GM21723 (cell line): ENCODE measurements at regions not wholly inside any gene's neighbourhood (a gene's known extent, or its start where the extent isn't known, plus 50 kb on each side); places are given as distances from the start of the nearest gene placed in this dataset.
"Not testable (repeated sequence)": the region's sequence is repeated elsewhere in the genome, so short reads cannot be mapped to it uniquely, and the experiment has no call there.

Source experiments
- ATAC-seq: cut with Tn5 transposase; IDR thresholded peaks from one replicate; pipeline ENCODE4 v1.9.1; 2021; ENCODE audit warnings: mild to moderate bottlenecking, moderate library complexity; ENCODE audit not compliant: unreplicated experiment

DNA sequence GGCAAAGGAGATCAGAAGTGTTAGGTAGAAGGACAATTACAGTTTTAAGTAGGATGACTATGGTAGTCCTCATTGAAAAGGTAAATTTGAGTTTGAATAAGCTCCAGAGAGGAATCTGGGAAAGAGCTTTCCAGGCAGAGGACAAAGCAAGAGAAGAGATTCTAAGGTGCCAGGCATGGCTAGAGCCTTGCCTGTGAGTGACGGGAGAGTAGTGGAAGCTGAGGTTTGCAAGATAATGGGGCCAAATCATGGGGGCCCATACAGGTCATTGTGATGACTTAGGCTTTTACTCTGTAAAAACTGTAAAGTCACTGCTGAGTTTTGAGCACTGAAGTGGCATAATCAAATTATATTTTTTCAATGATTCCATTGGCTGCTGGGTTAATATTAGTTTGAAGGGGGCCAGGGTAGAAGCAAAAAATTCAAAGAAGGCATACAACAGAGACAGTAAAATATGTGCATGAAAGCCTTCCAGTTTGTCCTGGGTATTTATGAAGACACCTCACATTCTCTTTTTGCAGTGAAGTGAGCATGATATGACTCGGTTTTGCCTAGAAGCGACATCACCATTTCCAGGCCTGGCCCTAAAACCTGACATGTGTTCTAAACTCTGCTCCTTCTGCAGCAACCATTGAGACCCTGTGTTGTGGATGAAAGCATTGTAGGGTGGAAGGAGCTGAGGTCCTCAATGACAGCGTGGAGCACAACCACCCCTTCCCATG lies 279.8 kb upstream of the TNC start:
- no peak for ATAC-seq

DNA sequence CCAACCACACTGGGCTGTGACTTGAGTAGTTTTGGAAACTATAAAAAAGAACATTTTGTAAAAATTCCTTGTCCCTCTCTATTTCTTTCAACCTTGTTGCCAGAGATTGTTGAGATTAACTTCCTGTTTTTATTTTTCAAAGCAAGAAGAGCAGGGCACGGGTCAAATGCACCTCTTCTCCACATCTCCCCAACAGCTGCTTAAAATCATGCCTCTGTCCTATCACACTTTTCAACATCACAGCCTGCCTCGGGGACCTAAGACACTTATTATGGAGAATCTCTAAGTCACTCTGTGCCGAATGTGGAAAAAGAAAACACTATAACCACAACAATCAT lies 280.3 kb upstream of the TNC start:
- ATAC-seq: no peak

DNA sequence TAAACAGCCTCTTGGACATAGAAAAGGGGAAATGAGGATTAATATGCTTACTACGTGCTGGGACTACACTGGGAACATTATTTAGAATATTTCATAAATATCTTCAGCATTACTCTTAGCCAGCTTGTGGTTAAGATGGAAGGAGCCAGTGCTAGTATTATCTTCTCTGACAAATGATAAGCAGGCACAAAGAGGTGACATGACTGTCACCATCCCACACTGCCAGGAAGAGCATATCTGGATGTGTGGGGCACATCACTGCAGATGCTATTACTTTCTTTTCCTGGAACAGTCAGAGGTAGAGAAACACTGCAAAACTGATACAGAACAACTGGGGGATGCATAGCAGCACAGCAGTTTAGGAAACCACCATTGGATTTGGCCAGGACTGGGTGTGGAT lies 281.0 kb upstream of the TNC start:
- ATAC-seq: no peak

DNA sequence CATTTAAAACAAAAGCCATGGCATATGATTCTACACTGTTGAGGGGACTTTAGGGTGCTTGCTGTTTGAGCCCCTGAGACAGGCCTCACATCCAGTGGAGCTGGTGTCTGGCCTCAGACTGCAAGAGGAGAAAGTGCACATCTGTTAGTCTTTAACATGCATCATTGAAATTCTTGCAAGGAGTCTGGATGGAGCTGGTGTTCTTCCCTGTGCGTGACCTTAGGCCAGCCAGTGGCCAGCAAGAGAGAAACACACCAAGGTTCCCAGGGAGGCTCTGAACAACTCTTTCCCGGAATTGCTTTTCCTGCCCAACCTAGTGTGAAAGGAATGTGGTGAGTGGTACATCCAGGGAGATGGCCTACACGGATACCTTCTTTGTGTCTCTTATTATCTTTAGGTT lies 282.8 kb upstream of the TNC start:
- ATAC-seq: no peak

DNA sequence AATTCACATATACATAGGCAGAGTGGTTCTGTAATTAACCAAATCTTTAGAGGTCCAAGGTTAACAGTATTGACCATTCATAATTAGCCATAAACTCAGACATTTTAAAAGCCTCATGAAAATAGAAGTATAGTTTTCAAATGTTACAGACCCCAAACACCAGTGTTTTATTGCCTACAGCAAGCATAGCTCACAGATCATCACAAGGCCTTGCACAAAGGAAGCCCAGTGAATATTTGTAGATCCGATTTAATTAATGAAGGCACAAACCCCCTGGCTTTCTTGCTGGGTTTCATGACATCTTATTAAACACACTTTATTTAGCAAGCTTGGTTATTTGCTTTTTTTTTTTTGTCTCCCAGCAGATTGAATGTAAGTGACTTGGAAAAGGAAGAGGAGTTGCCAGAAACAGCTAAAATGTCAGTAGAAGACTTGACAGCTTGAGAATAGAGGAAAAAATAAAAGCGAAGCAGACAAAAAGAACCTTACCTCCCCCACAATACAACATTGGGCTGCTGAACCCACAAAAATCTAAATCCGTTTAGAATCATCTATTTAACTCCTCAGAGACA lies 283.9 kb upstream of the TNC start:
- ATAC-seq: no peak

DNA sequence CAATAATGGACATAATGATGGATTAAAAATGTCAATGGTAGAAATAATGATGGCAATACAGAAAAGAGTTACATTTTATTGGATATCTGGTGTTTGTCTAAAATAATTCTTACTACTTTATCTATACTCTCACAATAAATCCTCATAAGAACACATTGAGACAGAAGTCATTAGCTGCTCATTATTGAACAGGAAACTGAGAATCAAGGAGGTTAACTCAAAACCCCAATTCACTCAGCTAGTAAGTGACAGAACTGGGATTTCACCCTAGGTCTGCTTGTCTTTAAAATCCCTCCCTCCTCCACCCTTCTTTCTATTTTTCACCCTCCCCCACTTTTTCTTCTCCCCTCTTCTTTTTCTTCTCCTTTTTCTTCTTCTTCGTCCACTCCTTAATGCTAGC lies 285.8 kb upstream of the TNC start:
- no peak for ATAC-seq

DNA sequence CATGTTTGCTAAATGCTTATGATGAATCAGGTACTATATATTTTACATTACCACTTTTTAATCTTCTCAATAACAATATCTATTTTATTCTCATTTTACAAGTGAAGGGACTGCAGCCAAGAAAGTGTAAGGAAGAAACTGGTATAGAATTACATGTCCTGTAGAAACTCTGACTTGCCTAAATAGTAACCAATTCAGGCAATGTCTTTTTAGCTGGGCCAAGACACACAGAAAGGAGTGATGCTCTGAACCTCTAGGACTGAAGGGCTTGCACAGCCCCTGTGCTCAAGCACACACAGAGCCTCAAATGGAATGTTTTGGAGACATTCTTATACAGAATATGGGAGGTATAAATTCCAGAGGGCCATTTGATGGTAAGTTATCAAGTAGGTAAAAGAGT lies 286.4 kb upstream of the TNC start:
- ATAC-seq: no peak

DNA sequence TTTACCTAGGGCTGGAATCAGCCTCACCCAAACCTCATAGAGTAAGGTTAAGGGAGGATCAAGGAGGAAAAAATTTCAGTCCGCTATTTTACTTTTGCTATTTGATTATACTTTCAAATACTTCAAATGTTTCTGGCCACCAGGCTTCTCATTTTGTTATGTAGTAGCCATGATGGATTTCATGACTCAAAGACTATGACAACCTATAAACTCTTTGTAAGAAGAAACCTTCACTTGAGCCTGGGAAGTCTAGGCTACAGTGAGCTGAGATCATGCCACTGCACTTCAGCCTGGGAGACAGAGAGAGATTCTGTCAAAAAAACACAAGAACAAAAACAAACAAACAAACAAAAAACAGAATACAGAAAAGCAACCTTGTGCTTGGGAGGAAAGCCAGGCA lies 293.6 kb upstream of the TNC start:
- ATAC-seq: no peak

DNA sequence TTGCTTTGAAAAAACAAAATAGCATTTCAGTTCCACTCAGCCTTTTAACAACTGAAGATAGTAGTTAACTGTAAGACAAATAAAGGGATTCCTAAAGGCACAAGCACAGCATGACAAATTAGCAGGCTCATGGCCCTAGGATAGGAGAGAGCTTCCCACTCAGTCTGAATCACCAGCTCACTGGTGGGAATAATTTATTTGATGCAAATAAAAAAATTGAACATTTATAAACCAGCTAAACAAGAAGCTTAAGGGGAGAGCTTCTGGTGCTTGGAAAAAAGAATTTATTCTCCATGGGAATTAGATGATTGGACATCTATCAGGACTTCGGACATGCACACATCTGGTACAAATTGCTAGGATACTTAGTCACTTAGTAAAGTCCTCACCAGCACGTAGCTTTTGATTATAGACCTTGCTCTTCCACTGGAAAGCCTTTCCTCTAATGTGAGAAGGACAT lies 294.1 kb upstream of the TNC start:
- no peak for ATAC-seq

DNA sequence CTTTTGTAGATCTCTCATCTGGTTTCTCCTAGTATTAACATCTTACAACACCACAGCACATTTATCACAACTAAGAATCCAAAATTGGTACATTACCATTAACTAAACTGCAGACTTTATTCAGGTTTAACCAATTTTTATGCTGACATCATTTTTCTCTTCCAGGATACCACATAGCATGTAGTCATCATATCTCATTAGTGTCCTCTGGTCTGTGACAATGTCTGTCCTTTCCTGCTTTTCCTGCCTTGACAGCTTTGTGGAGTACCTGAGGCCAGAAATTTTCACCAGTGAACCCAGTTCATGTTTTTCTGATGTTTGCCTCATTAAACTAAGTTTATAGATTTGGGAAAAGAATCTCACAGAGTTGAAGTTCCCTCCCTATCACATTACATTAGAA lies 294.7 kb upstream of the TNC start:
- no peak for ATAC-seq

DNA sequence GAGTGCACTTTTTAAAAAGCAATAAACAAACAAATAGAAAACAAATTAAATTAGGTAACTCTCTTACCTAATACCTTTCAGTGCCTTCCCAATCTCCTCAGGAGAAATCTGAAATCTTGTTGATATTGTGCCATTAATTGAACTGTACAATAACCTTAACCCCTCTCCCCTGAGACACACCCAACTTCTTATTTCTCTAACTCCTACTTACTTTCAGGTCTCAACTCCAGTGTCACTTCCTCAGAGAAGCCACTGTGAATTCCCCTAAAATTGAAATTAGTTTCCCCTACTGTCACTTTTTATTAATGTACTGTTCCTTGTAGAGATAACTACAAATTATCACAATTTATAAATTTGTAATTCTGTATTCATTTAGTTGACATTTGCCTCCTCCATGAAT lies 295.3 kb upstream of the TNC start:
- peak; percentile 57 for ATAC-seq

DNA sequence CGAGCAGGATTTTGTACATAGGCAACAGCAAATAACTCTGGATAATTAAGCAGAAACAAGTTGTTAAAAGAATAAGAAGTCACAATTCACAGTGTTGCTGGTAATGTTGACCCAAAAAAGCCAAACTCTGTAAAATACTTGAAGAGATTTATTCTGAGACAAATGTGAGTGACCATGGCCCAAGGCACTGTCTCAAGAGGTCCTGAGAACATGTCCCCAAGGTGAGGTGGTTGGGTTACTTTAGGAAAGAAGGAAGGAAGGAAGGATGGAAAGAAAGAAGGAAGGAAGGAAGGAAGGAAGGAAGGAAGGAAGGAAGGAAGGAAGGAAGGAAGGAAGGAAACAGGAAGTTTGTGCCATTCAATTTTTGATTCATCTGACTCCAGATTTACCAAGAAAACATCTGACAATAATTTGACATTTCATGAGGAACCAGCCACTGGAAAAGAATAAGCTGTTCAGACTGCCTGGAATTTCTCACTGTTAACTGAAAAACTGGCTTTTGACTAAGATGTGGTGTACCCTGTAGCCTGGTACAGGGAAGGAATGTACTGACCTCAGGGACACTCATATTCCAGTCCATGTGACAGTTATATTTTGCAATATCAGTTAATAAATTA lies 295.9 kb upstream of the TNC start:
- no peak for ATAC-seq

DNA sequence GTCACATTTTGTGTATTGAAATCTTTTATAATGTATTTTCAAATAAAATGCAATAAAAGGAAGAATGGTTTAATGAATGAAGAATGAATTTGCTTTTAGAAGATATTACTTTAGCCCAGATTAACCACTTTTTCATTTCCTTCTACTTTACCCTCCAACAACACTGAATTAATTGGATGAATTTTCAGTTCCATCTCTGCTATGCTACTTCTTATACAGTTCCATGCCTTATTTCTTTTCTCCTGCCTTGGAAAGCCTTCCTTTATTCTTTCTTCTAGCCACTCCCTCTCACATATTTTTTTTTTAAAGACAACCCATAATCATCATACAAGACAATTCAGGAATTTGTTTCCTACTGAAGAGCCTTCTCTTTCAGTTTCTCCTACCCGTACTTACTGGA lies 296.6 kb upstream of the TNC start:
- no peak for ATAC-seq

DNA sequence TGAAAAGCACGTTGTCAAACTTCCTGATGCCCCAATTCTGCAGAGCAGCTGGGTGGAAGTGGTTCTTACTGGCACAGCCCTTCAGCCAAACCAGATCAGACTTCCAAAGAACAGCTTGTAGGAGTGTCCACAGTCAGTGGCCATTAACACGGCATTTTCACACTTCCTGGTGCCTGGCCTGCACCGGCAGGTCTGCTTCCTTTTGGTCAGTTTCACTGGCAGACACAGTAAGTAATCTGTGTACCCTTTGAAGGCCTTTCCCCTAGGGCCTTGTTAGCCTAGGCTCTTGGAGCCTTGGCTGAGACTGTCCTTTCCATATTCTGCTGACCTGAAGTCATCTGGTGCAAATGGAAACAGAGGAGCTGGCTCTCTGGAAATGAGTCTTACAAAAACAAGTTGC lies 297.5 kb upstream of the TNC start:
- ATAC-seq: no peak

DNA sequence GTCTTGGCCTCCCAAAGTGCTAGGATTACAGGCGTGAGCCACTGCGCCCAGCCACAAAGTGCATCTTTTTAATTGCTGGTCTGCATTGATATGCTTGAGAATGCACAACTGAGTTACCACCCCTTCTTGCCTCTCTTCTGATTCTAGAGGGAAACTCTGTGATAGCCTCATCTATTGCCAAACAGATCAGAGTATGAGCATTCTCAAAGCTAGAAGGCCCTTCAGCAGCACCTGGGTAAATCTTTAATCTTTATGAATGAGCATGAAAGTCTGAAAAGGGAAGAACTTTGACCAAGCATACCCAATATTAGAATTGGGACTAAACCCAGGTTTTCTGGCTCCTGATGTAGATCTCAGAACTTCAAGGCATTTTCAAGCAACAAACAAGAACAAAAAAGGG lies 298.3 kb upstream of the TNC start:
- ATAC-seq: no peak

DNA sequence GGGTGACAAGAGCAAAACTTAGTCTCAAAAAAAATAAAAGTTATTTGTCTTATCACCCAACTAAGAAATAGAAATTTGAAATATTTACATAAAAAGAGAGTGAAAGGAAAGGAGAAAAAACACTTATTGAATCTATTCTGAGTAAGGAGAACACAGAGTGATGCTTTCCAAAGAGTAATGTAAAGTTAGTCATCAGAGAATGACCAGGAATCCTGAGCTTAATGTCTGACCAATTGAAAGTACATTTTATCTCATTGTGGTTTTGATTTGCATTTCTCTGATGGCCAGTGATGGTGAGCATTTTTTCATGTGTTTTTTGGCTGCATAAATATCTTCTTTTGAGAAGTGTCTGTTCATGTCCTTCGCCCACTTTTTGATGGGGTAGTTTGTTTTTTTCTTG lies 300.2 kb upstream of the TNC start:
- not testable (repeated sequence) for ATAC-seq

DNA sequence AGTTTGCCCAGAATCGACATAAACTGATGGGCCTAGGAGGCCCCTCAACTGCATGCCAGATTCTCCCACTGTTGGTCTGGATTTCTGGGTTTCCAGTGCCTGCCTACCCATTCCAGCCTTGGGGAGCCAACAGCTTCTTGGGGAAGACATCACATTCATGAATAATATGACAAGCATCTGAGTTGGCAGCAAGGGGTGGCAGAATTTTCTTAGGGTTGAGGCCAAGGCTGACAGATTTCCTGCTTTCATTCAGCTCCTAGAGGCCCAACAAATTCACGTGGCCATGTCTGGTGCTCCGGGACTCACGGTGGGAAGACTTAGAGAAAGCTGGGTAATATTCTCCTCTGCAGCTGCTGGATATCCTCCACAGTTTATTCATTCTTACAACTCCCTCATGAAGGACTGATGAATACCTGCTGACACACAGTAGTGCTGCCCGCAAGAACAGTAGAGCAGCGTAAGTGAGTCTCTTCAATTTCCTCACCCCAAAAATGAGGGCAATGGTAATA lies 305.0 kb upstream of the TNC start:
- no peak for ATAC-seq

DNA sequence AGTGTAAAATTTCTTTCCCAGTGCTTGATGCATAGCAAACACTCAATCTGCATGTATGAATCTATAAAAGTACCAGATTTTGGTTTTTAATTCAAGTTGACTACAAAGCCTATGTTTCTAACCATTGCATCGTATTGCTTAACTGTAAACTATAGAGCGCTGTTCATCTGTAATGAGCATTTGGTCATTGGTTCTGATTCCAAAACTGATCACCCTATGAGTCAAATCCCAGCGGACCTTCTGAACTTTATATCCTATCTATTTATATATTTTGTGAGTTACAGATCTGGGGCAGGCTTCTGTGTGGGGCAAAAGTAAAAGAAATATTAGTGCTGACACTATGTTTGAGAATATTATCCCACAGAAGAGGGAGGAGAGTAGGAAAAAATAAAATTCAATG lies 305.7 kb upstream of the TNC start:
- ATAC-seq: no peak

DNA sequence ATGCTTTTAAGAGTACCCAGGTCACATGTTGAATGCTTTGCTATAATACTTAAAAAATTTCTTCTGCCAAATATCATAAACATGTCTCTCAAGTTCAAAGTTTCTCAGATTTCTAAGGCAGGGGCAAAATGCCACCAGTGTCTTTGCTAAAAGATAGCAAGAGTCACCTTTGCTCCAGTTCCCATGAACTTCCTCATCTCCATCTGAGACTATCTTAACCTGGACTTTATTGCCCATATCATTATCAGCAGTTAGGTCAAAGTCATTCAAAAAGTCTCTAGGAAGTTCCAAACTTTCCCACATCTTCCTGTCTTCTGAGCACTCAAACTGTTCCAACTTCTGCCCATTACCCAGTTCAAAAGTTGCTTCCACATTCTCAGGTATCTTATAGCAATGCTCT lies 307.6 kb upstream of the TNC start:
- ATAC-seq: no peak

DNA sequence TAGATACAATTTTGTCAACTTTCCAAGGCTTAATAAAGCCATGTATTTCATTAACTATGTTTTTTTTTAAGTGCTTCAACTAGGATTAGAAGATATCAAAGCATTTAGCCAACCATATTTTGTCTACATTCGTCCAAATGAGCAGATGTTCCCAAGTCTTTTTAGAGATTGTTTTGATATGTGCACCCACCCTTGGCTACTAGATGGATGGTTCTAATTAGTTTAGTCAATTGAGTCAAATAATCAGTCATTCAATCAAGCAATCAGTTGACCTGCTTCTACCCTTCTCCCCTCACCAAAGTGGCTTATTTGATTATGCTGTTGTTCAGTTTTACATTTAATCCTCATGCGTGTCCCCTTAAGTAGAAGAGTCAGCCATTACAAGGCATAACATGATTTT lies 319.5 kb upstream of the TNC start:
- ATAC-seq: no peak

DNA sequence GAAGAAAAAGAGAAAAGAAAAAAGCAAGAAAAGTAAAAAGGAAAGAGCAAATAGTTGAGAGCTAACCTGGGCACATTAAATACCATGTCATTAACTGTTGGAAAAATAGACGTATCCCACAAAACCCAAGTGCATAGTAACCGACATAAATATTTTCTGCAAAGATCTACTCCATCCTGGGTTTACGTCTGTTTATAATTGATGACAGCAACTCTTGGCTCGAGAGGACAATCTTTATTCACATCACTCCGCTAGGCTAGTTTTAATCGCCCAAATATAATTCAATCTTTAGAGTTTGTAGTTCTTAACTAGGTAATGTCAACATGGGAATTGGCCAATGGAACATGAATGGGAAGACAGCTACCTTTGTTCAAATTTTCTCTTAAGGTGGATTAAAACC lies 321.7 kb upstream of the TNC start:
- ATAC-seq: no peak

DNA sequence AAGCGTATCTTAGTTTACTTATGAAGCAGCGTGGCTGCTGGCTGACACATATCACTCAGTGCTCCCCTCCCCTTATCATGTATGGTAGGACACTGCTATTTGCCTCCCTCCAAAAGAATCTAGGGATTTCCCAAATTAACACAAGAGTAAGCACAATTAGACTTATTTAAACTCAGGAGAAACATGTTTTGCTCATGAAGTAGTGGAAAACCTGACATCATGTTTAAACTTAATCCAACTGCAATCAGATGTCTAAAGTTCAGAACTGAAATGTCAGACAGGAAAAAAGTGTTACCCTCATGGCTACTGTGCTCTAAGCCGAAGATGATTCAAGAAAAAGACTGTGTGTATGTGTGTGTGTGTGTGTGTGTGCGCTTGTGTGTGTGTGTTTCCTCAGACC lies 324.1 kb upstream of the TNC start:
- ATAC-seq: no peak

DNA sequence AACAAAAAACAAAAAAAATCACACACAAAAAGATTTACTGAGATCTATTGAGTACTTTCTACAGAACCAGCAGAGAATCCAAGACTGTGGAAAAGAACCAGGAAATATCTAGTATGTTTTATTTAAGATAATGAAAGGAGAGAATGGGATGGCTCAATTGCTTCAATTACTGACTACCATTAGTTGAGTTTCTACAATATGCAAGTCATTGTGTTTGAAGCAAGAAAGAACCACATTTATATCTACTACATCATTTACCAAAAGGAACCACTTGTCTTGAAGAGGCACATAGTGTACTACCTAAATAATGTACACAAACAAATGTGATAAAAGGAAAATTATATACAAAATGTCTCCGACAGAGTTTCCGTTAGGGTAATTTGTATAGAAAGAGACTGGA lies 325.9 kb upstream of the TNC start:
- ATAC-seq: no peak
